A673 (cell line): ENCODE measurements at regions not wholly inside any gene's neighbourhood (a gene's known extent, or its start where the extent isn't known, plus 50 kb on each side); places are given as distances from the start of the nearest gene placed in this dataset.

ENCODE experiments used
- EZH2 ChIP-seq: fragments of 200-600 bp; sonication (generic); IDR thresholded peaks from 2 replicates; pipeline ENCODE4 v1.6.1; 2017; ENCODE audit warnings: borderline replicate concordance, low read depth, mild to moderate bottlenecking, mixed read lengths, antibody characterized with exemption, low read length; ENCODE audit not compliant: poor library complexity, severe bottlenecking
- TF ChIP-seq, protein P1 (sequence below): fragments of 300-800, 200-600 bp; sonication (generic); conservative IDR thresholded peaks from 2 replicates; pipeline ENCODE4 v1.5.1; 2017; ENCODE audit warnings: low read depth, mild to moderate bottlenecking, antibody characterized with exemption, low read length, moderate library complexity, mixed read lengths

GRCh38 chr4:124184792-124185191 is 527.7 kb downstream of the ANKRD50 start:
- TF ChIP-seq, protein P1, sequence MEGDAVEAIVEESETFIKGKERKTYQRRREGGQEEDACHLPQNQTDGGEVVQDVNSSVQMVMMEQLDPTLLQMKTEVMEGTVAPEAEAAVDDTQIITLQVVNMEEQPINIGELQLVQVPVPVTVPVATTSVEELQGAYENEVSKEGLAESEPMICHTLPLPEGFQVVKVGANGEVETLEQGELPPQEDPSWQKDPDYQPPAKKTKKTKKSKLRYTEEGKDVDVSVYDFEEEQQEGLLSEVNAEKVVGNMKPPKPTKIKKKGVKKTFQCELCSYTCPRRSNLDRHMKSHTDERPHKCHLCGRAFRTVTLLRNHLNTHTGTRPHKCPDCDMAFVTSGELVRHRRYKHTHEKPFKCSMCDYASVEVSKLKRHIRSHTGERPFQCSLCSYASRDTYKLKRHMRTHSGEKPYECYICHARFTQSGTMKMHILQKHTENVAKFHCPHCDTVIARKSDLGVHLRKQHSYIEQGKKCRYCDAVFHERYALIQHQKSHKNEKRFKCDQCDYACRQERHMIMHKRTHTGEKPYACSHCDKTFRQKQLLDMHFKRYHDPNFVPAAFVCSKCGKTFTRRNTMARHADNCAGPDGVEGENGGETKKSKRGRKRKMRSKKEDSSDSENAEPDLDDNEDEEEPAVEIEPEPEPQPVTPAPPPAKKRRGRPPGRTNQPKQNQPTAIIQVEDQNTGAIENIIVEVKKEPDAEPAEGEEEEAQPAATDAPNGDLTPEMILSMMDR = no peak
- no peak for TF ChIP-seq EZH2
